Neural progenitor cell (in vitro differentiated cells): ENCODE measurements at regions not wholly inside any gene's neighbourhood (a gene's known extent, or its start where the extent isn't known, plus 50 kb on each side); places are given as distances from the start of the nearest gene placed in this dataset.

Source experiments
- CTCF ChIP-seq: fragments of 200-600 bp; sonication (generic); IDR thresholded peaks from 2 replicates; pipeline ENCODE4 v1.5.1; 2017; ENCODE audit warnings: antibody characterized with exemption, mild to moderate bottlenecking
- EZH2 ChIP-seq: fragments of 200-600 bp; sonication (generic); IDR thresholded peaks from 2 replicates; pipeline ENCODE4 v1.6.1; 2017; ENCODE audit warnings: antibody characterized with exemption, mild to moderate bottlenecking, moderate library complexity
- EZH2phosphoT487 ChIP-seq: fragments of 200-600 bp; sonication (generic); IDR thresholded peaks from 2 replicates; pipeline ENCODE4 v1.6.1; 2017; ENCODE audit warnings: antibody characterized with exemption

DNA sequence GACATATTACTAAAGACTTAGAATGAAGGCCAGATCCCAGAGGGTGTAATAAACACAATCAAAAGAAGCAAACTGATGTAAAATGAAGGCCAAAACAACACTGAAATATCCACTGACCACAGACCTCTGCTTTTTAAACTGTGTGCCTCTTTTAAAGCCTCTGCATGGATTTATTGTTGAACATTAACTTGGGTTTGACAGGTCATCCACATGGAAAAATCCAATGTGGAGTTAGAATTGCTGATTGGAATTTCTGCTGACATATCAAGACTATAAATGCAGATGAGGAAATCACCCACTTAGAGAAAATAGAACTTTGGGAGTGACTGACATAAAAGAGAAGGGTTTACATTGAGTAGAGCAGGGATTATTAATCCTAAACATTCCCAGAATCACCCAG, 853.9 kb upstream of the RAG2 start:
- TF ChIP-seq CTCF (no peak), EZH2 (no peak), EZH2phosphoT487 (no peak)
